Kasumi-1 (cell line): ENCODE measurements at regions not wholly inside any gene's neighbourhood (a gene's known extent, or its start where the extent isn't known, plus 50 kb on each side); places are given as distances from the start of the nearest gene placed in this dataset.

Source experiments
- DNase-seq, 2 experiments: peaks; one replicate each; lab custom pipeline; 2025; lab: John Stamatoyannopoulos, UW

DNA sequence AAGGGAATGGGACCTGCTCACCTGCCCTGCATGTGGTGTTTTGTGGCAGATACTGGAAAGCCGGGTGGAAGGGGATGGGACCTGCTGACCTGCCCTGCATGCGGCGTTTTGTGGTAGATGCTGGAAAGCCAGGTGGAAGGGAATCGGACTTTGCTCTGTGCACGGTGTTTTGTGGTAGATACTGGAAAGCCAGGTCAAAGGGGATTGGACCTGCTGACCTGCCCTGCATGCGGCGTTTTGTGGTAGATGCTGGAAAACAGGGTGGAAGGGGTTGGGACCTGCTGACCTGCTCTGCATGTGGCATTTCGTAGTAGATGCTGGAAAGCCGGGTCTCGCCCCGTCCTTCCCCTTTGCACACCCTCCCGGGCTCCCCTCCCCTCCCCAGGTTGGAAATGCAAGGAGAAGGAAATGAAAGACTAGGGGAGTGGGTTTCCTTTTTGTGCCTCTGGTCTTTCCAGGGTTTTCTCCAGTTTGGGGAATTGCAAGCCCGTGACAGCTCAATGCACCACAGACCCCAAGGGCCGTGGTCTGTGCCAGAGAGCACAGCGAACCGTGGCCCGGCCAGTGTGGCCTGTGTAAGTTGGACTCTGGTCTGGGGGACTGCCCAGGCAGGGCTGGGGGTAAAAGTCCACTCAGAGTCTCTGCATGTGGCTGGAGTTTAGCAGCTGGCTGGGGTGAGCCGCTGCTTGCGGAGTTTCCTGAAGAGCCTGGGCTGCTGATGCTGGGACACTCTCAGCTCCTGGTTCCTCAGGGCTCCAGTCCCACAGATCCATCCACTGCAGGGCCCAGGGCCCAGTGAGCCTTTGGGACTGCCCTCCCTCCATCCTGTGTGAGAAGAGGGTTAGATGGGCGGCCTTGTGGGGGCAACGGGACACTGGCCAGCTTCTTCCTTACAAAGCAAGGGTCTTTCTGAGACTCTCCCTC lies 105.5 kb downstream of the CRYAA start:
- no peak for DNase-seq

DNA sequence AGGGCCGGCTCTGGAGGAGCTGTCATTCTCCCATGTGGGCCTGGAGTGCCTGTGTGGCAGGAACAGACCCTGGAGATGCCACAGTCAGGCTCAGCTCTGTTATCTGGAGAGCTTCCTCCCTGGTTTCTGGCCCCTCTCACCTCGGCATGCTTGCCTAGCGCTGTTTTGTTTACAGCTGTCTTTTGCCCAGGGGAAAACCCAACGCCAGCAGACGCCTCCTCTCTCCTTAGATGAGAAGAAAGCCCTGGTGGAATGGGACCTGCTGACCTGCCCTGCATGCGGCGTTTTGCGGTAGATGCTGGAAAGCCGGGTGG lies 104.9 kb downstream of the CRYAA start:
- no peak for DNase-seq

DNA sequence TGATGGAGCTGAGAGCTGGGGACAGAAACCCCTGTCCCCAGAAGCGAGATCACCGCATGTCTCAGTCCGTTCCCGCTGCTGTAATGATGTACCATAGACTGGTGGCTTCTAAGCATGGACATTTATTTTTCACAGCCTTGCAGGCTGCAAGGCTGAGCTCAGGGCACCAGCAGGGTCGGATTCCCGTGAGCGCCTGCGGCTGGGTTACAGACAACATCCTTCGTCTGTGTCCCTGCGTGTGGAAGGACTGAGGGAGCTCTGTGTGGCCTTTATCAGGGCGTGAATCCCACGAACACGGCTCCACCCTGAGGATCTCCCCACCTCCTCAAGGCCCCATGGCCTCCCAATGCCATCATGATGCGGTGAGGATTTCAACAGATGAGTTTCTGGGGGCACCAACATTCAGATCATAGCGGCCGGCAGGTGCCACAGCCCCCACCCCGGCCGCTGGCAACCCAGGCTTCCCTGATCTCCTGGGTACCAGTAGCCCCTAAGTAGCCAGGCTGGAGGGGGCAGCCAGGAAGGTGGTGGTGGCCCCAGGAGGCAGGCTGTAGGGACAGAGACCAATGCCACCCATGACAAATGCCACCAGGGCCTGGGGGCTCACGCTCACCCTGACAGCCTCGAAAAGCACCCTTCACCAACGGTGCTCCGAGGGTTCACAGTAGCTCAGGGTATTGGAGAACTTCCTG lies 104.4 kb downstream of the CRYAA start:
- DNase-seq, result no peak

DNA sequence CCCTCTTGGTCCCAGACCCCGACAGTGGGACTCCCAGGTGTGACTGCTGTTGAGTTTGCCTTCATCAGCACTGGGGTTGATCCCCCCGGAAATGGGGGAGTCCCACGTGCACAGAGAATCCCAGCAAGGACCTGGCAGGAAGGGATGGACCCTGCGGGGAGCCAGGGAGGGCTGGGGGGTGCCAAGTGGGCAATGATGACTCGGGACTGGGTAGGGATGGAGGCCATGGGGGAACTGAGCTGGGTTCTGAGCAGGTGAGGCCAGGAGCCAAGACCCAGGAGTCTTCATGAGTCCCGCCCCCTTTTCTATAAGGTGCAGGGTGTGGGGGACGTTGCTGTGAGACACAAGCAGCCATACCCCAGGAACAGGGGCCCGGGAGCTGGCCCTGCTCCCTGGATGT lies 103.8 kb downstream of the CRYAA start:
- no peak for DNase-seq

DNA sequence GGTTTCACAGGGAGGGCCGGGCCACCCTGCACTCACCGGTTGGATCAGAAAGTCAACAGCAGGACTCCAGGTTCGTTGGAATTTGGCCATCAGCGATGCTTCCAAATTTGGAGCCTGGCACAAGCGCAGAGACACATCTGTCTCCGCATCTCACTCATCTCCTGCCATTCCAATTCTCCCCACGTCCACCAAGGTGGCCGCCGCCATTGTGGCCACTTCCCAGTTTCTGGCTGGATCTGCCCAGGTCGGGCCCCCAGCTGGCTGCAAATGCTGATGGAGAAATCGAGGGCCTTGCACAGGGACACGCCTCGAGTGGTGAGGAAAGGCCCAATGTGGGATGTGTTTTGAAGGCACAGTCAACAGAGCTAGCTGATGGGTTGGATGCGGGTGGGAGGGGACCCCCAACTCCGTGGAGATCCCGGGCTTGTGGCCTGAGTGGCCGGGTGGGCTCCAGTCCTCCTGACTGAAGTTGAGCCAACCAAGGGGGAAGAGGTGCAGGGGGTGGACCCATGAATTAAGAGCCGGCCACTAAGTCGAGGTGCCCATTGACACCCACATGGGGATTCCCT lies 102.7 kb downstream of the CRYAA start:
- DNase-seq, result no peak

DNA sequence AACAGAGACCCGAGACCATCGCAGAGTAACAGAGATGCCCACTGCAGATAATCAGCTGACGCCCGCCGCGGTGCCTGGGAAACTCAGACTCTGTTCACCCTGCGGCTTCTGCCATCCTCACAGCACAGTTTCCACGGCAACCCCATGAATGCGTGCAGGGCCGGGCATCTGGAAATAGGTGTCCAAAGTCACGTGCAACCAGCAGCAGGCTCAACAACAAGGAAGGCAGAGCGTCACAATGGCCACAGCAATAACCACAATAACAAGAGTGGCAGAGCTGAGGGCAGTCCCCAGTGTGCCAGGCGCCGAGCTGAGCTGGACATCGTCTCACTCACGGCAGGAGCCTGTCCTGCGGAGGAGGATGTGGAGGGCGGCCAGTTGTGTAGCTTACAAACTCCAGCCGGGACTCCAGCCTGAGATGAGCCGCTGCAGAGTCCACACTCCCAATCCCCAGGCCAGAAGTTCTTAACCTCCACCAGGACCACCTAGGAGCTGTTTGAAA lies 102.0 kb downstream of the CRYAA start:
- no peak for DNase-seq

DNA sequence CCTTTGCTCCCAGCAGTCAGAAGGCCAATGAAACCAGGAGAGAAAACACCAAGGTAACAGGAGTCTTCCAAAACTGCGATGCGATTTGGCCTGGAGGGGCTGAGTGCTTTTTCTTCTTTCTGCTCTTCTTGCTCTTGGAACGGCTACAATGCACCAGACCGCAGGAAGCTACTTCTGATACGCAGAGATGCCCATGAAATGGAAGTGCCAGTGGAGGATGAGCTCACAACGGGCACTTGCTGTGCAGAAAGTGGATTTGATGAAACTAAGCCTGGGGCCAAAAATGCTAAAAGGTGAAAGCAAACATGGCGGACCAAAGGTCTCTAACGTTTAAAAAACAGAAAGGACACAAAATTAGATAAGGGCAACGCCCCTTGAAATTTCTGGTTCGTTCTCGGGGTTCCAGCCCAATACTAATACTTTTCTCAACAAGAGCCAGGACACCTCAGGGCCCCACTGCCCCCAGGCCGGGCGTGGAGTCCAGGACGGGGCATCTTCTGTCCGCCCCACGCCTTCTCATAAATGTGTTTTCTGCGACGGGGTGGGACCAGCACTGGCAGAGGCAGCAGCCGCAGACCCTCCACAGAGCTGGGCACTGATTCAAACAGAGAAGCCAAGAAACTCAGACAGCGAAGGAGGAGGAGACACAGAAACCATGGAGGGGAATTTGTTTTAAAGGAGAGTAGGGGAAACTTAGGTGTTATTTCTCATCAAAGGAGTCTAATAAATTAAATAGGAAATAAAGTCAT lies 101.3 kb downstream of the CRYAA start:
- DNase-seq, result no peak

DNA sequence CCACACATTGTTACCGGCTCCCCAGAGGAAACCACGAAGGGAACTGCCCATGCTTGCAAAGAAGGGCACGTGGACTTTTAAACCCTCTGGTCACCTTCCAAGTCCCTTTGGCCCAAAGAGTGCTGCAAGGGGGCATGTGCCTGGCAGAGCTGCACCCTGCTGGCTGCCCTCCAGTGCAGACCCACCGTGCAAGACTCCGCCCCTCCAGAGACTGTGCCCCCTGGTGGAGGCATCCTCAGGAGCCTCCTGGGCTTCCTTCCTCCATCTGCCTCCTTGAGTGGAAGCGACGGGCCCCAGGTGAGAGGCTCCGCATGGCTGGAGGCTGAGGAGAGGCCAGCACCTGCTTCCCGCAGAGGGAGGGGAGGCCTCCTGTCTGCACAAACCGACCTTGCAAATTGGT lies 100.6 kb downstream of the CRYAA start:
- no peak for DNase-seq

DNA sequence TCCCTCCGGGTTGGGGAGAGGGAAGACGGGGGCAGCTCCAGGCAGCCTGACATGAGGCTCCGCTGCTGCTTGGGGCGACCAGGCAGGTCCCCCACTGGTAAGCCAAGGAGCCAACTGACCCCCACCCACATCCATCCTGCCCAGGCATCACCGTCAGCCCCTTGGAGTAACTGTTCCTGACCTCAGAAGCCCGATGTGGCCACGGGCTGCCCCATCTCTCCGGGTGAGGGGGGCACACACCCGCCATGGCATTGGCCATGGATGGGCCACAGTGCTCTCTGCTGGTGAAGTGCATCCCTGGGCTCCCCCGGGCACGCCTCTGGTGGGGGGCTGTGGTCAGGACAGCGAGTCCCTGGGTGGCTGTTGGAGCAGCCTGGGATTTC lies 100.0 kb downstream of the CRYAA start:
- no peak for DNase-seq

DNA sequence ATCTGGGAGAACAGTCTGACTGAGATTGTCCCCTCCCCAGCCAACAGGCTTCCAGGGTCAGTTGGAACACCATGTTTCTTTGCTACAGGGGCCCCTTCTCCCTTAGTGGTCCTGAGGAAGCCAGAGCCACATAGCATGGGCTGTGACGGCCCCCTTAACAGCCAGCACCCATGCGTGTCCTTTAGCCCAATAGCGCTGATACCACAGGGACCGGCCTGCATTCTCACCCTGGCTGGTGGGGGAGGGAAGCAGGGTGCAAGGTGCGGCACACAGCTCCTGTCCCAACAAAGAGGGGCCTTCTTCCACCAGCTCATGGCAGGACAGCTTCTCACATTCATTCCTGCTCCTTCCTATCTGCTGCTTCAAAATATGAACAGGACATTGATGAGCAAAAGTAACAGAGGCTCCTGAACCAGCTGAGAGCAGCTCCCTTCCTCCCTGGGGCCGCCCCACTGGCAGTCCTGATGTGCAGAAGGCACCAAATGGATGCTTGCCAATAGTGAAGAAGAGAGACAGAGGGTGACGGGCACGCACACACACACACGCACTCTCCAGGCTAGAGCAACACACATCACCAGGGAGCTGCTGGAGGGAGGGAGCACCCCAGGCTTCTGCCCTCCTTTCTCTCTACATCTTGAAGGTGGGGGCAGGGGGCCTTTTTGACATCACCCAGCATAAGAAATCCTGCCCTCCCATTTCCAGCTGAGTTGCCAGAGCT lies 99.4 kb downstream of the CRYAA start:
- no peak for DNase-seq

DNA sequence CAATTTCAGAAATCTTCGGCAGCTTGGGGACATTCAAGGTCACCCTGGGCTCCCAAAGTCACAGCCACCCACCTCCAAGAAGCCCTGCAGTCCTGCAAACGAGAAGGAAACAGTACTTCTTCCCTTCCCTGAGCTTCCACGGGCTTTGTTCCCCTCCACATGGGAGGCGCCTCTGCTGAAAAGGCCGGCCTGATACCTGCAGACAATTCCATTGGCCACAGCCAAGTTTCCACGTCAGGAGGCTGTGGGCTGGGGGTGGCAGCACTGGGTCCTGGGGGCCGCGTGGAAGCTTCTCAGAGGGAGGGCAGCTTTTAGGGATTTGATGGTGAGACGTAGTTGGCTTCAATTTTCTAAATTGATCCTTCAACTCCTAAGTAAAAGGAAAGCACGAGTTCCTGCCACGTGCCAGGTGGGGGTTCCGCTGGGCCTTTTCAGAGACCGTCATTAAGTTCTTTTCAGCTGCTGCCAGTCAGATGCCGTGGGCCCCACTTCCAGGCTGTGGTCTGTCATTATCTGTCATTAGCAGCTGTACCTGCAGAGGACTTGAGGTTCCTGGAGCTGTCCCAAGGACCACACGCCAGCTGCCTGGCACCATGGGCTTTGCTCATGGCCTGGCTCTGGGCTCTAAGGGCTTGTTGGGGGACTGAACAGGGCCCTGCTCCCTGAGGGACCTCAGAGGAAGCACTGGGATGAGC lies 98.7 kb downstream of the CRYAA start:
- DNase-seq, result no peak

DNA sequence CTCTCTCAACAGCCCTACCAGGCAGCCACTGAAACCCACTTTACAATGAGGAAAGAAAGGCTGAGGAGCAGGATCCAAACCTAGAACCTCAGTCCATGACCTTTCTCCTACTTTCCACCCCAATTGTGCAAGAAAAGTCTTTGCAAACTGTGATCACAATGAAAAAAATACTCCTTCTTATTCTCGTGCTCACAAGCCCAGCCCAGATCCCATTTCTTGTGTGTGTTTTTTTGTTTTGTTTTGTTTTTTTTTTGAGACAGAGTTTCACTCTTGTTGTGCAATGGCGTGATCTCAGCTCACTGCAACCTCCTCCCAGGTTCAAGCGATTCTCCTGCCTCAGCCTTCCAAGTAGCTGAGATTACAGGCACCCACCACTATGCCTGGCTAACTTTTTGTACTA lies 97.7 kb downstream of the CRYAA start:
- no peak for DNase-seq

DNA sequence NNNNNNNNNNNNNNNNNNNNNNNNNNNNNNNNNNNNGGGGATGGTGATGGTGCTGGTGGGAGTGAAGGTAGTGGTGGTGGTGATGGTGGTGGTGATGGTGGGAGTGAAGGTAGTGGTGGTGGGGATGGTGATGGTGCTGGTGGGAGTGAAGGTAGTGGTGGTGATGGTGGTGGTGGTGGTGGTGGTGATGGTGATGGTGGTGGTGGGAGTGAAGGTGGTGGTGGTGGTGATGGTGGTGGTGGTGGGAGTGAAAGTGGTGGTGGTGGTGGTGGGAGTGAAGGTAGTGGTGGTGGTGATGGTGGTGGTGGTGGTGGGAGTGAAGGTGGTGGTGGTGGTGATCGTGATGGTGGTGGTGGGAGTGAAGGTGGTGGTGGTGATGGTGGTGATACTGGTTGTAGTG lies 93.6 kb downstream of the CRYAA start:
- DNase-seq, result no peak
